GM19035 (cell line): ENCODE measurements at regions not wholly inside any gene's neighbourhood (a gene's known extent, or its start where the extent isn't known, plus 50 kb on each side); places are given as distances from the start of the nearest gene placed in this dataset.
"Not testable (repeated sequence)": the region's sequence is repeated elsewhere in the genome, so short reads cannot be mapped to it uniquely, and the experiment has no call there.

ENCODE experiments used
- ATAC-seq: cut with Tn5 transposase; IDR thresholded peaks from one replicate; pipeline ENCODE4 v1.9.1; 2021; ENCODE audit not compliant: unreplicated experiment

DNA sequence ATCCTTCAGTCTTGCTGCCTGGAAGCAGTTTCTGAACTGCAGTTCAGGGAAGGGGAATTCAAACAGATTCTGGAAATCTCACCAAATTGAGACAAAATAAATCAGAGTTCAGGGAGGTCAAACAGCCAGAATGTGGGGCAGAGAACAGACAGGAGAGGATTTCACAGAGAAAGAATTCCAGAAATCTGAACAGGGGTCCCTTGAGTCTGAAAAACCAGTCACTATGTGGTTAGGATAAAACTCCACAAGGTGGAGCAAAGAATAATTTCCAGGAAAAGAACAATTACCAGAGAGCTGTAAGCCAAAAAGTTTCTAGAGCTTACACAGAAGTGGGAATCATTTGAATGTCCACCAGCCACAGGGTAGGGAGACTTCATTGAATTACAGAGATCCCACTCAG is 84.7 kb downstream of the URB2 start:
- ATAC-seq, result no peak

DNA sequence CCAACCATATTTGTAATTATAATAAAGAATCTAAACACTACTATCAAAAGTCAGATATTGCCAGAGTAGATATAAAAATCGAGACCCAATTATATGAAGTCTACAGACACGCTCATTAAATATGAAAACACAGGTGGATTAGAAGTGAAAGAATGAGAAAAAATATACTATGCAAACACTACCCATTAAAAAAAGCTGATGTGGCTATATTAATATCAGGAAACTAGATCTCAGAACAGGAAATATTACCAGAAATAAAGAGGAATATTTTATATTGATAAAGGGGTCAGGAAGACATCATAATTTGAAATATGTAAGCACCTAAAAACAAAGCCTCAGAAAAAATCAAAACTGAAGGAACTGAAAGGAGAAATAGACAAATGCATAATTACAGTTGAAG is 88.3 kb downstream of the URB2 start:
- ATAC-seq, result no peak

DNA sequence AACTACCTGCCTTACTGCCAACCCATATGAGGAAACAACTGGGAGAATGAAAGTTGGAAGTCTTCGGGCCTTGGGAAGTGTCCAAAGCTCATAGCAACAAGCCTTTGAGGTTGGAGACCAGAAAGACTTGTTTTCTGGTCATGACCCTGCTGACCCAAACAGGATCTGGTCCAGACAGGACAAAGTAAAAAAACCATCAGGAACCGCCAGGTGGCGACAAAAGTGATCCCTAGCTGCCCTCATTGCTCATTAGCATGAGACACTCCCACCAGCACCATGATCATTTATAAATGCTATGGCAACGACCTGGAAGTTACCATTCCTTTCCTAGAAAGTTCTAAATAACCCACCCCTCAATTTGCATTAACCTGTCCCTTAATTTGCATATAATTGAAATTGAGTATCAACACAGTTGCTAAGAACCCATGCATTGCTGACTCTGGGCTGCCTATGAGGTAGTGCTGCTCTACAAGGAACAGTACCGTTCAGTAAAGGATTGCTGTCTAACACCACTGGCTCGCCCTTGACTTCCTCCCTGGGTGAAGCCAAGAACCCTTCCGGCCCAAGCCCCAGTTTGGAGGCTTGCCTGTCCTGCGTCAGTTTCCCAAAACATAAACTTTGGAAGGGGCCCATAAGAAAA is 89.0 kb downstream of the URB2 start:
- peak; percentile 53 for ATAC-seq

DNA sequence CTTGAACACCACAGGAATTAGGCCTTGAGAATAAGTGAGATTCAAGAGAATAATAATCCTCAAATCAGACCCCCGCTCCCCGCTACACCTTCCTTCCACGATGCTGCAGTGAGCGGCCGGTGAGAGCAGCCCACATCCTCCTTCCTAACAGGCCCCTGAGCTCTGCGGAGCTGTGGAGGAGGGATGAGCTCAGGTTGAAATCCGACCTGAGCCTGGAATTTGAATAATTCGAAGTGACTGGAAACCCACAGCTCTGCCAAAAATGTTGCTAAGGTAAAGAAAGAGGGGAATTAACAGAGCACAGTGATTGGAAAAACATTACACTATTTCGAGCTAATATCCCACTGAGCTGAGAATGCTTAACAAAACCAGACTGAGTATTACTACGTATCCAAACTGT is 90.0 kb downstream of the URB2 start:
- no peak for ATAC-seq

DNA sequence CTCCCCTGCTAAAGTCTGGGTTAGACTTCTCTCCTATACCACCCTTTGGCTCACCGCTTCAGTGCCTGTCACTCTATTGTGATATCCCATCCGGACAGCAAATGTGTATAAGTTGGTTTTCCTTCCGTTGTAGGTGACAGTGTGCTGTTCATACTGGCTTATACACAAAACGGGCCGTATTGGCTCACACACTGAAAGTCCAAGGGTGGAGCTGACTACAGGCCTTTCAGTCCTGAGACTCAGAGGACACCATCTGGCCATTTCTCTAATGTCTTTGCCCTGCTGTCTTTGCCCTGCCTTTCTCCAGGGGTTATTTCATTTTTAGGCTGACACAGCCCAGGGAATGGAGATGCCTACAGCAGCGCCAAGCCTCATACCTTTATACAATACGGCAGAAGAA is 90.7 kb downstream of the URB2 start:
- no peak for ATAC-seq

DNA sequence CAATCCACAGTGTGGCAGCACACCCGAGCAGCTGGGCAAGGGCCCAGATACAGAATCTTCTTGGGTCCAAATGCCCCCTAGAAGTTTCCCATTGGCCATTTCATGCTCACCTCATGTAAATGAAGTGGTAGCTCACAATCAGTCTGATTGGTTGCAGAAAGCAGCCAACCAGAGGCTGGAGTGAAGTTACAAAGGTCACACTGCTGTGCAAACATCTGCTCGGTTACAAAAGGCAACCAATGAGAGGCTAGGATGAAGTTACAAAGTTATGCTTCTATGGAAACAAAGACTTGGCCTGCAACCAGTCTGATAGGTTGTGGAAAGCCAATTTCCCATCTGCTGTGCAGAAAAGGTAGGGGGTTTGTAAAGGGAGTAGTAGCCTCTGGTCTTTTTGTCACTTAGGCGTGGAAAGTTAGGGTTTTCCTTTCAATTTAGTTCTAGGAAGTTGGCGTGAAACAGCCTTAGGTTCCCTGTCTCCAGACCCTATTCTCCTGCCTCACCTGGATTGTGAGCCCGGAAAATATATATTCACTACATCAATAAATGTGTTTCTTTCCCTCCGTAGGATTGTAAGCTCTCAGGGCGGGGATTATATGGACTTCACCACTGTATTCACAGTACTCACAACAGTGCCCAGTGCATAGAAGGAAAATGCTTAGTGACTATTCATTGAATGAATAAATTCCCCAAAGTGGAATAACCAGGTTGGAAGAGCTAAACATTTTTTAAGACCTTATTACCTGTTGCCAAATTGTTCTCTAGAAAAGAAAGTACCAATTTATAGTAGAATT is 91.9 kb downstream of the URB2 start:
- ATAC-seq, result no peak

DNA sequence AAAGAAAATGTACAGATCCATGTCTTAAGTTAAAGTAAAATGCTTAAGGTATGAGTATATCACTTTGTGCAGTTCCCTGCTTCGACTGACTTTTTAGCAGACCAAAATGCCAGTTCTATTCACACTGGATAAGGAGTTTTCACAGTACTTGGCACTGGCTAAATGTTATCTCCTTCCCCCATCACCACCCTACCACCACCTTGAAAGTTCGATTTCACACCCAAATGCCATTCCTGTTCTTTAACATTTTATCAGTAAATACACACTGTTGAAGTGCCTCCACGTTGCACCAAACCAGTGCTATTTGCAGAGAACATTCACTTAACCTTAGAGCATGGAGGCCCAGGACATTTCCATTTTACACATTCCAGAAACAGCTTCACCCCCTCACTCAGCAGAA is 100.0 kb downstream of the URB2 start:
- no peak for ATAC-seq

DNA sequence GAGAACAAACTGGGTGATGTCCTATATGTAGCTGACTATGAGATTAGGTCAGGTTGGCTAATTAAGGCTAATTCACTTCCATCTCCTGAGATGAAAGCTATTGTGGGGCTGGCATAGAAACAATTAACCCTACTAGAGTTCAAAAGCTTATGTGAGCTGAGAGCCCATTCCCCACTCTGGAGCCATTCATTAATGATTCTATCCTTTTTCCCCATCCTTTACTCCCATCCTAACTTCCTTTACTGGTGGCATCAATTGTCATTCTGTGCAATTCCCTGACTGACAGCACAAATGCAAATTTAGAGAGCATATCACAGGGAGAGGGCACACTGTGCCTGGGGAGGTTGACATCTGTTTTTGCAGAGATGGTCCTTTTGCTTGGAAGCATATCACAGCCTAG is 103.9 kb downstream of the URB2 start:
- ATAC-seq, result no peak

DNA sequence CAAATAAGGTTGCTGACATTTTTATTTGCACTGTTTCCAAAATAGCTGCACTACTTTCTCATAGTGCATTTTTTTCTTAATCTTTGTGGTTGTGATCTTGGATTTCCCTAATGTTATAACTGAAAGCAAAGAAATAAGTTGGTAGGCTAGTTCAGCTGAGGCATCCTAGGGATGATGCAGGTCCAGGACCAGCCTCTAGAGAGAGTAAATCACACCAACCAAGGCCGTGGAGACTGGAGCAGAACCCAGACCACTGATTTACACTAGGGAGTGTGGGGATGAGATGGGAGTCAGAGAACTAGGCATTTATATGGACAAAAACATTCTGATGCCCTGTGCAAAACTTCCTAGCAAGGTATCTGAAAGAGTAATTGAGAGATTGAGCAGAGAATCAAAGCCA is 104.5 kb downstream of the URB2 start:
- ATAC-seq, result no peak

DNA sequence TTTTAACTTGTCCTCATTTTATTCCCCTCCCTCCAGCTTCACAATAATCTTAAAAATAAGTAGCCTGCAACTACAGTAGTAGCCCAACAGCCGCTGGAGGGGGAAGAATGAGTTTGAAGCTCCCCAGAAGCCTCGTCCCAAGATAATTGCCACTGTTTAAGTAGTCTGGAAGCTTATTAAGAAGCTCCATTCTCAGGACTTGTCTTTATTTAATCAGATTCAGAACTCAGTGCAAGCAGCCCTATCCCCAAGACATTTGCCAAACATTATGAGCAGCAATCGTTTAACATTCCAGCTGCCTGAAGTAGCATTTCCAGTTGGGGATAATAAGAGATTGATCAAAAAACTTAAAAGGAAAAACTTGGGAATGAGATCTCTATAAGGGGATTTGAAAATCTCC is 106.0 kb downstream of the URB2 start:
- ATAC-seq, result no peak

DNA sequence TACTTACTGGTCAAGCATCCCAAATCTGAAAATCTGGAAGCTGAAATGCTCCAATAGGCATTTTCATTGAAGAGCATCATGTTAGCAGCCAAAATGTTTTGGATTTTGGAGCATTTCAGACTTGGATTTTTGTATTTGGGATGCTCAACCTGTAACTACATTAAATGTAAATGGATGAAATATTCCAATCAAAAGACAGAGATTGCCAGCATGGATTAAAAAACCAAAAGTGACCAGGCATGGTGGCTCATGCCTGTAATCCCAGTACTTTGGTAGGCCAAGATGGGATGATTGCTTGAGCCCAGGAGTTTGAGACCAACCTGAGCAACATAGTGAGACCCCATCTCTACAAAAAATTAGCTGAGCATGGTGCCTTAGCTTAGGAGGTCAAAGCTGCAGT is 110.3 kb downstream of the URB2 start:
- no peak for ATAC-seq

DNA sequence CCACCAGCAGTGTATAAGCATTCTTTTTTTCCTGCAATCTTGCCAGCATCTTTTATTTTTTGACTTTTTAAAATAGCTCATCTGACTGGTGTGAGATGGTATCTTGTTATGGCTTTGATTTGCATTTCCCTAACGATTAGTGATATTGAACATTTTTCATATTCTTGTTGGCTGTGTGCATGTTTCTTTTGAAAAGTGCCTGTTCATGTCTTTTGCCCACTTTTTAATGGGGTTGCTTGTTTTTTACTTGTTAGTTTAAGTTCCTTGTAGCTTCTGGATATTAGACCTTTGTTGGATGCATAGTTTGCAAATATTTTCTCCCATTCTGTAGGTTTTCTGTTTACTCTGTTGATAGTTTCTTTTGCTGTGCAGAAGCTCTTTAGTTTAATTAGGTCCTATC is 116.6 kb downstream of the URB2 start:
- ATAC-seq, result not testable (repeated sequence)

DNA sequence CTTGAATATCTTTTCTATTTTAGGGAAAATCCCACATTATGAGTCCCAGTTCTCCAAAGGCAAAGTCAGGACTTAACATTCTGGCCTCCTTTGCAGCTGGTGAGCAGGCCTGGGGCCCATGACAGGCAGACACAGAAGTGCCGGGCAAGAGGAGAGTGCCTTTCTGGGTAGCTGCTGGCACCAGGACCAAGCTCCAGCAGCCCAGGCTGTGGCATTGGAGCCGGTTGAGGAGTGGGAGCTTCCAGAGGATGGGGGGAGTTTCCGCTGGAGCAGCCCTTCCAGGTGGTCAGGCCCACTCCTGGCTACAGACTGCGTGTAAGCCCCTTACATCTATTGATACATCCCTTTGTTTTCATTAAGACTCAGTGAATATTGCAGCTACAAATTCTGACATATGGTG is 123.9 kb downstream of the URB2 start:
- no peak for ATAC-seq

DNA sequence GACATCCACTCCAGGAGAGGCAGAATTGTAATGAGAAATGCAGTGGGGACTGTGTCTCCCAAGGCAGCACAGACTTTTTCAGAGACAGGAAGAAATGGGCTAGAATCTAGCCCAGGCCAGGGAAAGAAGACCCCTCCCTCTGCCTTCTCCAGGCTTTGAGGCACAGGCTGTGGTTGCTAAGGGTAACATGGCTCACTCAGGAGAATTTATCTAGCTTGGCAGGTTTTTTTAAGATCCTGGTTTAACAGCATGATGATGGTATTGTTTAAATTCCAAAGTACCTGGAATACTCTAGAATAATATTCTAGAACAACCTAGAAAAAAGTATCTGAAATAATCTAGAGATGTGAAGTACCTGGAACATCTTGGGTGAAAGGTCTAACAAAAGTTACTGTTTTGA is 125.6 kb downstream of the URB2 start:
- no peak for ATAC-seq

DNA sequence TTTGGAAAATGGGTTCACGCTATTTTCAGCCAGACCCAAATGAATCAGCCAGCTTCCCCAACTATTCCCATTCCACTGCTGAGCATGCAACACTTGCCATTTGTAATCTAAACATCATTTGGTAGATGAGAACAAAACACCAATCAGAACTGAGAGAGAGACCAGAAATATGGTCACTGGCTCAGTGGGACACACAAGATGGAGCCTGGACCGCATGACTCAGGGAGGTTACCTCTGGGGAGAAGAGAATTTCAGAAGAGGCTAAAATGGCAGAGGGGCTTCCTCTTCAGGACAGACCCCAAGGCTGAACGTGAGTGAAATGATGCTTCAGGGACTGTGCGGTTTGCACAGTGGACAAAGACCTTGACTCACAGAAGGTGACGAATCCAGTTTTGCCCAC is 126.6 kb downstream of the URB2 start:
- no peak for ATAC-seq

DNA sequence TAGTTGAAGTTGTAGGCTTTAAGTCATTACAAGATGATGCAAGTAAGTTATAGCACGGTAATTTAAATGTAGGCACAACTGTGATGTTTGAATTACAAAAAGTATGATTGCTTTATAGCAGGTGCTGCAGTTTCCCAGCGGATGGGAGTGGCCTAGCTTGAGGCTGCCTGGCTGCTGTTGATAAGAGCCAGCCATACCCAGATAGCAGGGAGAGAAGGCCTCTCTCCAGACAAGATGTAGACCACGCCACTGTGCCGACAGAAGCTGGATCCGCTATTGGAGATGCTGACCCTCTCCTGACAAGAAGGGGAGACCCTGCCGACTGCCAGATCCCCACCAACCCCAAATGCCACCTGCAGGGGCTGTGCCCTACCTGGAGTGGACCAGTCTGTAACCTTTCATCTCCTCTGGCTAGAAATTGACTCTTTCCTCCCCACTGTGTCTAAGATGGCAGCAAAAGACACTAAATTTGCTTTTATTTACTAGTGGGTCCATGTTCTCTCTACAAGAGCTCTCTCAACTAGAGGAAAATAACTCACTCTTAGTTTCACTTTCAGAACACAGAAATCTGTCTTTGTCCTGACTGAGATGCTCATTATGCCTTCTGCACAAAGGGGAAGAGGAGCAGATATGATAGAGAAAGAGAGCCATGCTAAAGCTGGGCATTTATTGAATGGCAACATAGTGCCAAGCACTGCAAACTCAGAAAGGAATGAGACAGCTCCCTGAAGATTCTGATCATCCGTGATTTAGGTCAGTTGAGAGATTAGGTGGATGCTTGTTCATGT is 127.9 kb downstream of the URB2 start:
- ATAC-seq, result no peak

DNA sequence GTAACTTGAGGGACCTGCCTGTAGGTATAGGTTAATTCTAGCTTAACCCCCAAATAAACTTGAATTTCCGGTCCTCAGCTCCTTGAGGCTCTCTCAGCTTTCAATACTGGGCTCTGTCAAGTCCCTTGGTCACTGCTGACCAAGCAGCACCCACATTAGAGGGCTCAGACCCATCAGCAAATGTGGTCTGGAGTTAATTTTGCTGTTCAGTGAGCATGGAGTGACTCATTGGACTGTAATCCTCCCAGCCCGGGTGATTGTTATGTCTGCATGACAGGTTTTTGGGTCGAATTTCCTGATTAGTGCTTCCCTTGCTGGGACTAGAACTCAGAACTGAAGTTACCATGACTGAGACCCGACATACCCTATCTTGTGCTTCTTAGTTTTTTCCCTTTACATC is 130.6 kb downstream of the URB2 start:
- no peak for ATAC-seq

DNA sequence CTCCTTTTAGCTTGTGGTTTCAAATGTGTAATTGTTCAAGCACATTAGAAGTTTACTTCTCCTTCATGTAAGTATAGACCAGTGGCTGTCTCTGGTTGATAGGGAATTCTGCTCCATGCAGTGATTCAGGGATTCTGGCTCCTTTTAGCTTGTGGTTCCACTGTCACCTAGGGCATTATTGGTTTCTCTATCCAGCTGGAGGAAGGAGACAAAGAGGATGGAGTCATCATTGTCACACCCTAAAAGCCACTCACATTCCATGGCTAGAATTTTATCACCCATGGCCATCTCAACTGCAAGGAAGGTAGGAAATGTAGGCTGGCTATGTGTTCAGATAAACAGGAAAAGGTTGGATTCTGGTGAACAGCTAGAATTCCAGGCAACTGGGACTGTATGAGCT is 131.2 kb downstream of the URB2 start:
- ATAC-seq, result no peak

DNA sequence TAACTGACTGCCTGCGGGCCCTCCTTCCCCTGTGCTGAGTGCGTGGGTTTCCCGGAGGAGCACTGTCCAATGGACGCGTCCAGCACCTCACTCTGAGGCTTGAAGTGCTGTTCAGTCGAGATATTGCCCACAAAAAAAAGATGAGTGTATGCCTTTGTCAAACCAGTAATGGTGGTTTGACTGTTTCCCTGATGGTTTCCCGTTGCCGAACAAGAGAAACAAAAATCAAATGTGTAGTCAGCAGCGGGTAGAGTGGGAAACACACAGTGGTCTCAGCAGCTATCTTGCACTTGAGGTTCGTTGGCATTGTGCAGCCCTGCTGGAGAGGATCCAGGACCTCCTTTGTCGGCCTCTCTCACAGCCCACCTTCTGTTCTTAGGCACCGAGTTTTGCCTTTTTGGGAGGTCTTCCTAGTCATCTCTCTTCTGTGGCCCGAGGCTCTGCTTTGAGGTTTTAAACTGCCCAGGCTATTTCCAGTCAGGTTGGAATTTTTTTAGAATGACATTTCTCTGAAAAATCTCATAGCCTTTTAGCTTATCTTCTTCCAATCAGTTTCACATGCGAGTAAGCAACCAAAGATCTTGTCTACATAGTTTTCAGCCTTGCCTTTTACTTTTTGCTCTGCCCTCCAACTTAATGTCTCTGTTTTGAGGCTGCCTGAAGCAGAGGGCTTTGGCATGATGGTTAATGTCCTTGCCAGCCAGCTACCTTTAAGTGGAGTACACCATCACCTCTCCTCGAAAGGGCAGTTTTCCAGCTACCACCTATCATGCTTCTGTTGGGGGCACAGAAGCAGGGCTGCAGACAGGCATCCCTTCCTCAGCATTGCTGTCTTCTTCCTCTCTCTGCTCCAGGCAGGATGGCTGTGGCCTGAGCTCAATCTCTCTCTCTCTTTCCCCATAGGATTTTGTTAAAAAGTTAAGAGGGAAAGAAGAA is 132.3 kb downstream of the URB2 start:
- no peak for ATAC-seq

DNA sequence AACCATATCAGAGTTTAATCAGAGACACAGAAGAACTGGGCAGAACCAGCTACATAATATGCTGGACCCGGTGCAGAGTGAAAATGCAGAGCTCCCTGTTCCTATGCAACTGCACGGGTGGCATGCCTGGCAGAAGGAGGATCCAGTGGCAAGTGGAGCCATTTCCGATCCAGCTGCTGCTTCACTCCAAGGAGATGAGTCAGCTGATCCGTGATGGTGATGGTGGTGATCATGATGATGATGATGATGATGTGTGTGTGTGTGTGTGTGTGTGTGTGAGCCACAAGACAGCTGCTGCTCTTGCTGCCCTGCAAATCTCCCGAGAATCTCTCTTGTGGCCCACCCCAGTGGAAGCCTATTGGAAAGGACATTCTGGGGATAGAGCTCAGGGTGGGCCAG is 133.0 kb downstream of the URB2 start:
- ATAC-seq, result no peak

DNA sequence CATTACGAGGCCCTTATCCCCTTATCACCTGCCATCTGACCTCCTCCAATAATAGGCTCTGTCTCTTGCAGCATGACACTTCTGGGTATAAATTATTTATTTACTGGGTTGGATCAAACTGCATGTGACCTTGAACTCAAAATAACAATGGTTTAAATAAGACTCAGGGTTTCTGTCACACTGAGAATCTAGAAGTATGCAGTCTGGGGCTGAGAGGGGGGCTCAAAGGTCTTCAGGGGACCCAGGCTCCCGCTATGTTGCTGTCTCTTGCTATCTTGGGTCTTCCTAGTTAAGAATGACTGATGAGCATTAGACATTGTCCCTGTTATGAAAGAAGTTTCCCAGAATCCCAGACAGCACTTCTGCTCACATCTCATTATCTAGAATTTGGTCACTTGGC is 133.5 kb downstream of the URB2 start:
- ATAC-seq, result no peak
